AG09319 (cell line): ENCODE measurements at regions not wholly inside any gene's neighbourhood (a gene's known extent, or its start where the extent isn't known, plus 50 kb on each side); places are given as distances from the start of the nearest gene placed in this dataset.

Source experiments
- DNase-seq: peaks from one replicate; pipeline ENCODE4 v3.0.0-alpha.2; 2010; ENCODE audit warnings: low read depth; ENCODE audit errors: extremely low read depth
- TF ChIP-seq, protein P1 (sequence below): IDR thresholded peaks from 2 replicates; pipeline ENCODE4 v1.5.1; 2011; ENCODE audit warnings: low read depth, mild to moderate bottlenecking, inconsistent platforms, low read length, moderate library complexity

- DNase-seq, result no peak
- TF ChIP-seq, protein P1, sequence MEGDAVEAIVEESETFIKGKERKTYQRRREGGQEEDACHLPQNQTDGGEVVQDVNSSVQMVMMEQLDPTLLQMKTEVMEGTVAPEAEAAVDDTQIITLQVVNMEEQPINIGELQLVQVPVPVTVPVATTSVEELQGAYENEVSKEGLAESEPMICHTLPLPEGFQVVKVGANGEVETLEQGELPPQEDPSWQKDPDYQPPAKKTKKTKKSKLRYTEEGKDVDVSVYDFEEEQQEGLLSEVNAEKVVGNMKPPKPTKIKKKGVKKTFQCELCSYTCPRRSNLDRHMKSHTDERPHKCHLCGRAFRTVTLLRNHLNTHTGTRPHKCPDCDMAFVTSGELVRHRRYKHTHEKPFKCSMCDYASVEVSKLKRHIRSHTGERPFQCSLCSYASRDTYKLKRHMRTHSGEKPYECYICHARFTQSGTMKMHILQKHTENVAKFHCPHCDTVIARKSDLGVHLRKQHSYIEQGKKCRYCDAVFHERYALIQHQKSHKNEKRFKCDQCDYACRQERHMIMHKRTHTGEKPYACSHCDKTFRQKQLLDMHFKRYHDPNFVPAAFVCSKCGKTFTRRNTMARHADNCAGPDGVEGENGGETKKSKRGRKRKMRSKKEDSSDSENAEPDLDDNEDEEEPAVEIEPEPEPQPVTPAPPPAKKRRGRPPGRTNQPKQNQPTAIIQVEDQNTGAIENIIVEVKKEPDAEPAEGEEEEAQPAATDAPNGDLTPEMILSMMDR, result no peak
Measured at GRCh38 chr2:15790838-15791237, 149.5 kb upstream of the MYCN start.

GRCh38 chr2:15791294-15791693, 149.1 kb upstream of the MYCN start:
- TF ChIP-seq, protein P1, result no peak
- DNase-seq, result no peak

DNA sequence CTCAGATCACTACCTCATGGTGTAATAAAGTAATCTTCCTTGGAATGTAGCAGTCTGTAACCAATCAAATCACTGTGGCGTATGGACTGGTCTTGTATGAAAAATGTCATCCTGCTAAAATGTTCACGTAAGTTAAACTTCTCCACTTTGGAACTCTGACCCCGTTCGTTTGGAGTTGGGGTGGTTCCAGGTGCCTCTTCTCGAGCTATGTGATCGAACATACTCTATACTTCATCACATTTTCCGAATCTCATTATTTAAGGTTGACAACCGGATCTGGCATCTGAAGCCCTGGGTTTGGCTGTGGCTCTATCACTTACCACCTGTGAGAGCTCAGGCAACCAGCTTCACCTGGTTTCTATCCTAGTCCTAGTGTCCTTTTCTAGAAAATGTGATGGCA, 148.0 kb upstream of the MYCN start:
- DNase-seq, result no peak
- TF ChIP-seq, protein P1, result no peak

GRCh38 chr2:15793078-15793913, 147.1 kb upstream of the MYCN start:
- TF ChIP-seq, protein P1, result no peak
- DNase-seq, result no peak

GRCh38 chr2:15793978-15794377, 146.4 kb upstream of the MYCN start:
- DNase-seq, result no peak
- TF ChIP-seq, protein P1, result no peak

DNA sequence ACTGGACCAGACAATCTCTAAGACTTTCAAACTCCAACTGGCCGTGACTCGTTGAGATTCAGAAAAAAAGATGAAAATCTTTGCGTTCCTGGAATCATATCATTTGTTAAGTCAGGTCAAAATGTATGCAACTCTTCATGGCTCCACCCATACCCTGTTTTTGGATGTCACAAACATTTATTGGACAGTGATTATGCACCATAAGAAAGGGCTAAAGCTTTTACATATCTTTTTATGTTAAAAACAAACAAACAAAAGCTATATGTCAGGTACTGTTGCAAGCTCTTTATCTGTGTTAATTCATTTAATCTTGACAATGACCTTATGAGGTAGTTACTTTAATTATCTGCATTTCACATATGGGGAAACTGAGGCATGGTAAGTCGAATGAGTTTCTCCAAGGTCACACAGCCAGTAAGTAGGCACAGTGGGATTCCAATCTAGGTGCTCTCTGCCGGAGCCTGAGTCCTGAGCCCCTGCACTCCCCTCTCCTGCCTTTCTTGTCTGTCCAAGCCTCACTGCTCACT, 145.7 kb upstream of the MYCN start:
- TF ChIP-seq, protein P1, result no peak
- DNase-seq, result no peak

- TF ChIP-seq, protein P1, result no peak
Measured at GRCh38 chr2:15795426-15795825, 144.9 kb upstream of the MYCN start.

More at GRCh38 chr2:15795426-15795825, 144.9 kb upstream of the MYCN start:
- DNase-seq, result no peak
